Stimulated activated CD4-positive, alpha-beta T cell treated with anti-CD3 and anti-CD28 coated beads, TNF-alpha, amount 100 ng/mL, for 48 hours (primary cell): ENCODE measurements at regions not wholly inside any gene's neighbourhood (a gene's known extent, or its start where the extent isn't known, plus 50 kb on each side); places are given as distances from the start of the nearest gene placed in this dataset.
"Not testable (repeated sequence)": the region's sequence is repeated elsewhere in the genome, so short reads cannot be mapped to it uniquely, and the experiment has no call there.

Experiments used
- DNase-seq, 3 donors: peaks; one replicate each; pipeline ENCODE4 v3.0.0-alpha.2; 2020; ENCODE audit warnings: low read depth in 3 of 3

- no peak for DNase-seq
These were observed 108.5 kb downstream of the KCNK1 start for GRCh38 chr1:233722212-233722979.

- DNase-seq: no peak
These were observed 109.5 kb downstream of the KCNK1 start for GRCh38 chr1:233723387-233723786.

- not testable (repeated sequence) for DNase-seq
These were observed 110.3 kb downstream of the KCNK1 start for GRCh38 chr1:233724131-233724631.

- DNase-seq: no peak
These were observed 111.5 kb downstream of the KCNK1 start for GRCh38 chr1:233725423-233725822.

- DNase-seq: no peak
These were observed 114.8 kb downstream of the KCNK1 start for GRCh38 chr1:233728721-233729120.

- no peak for DNase-seq
These were observed 116.5 kb downstream of the KCNK1 start for GRCh38 chr1:233730380-233730779.

- no peak for DNase-seq
These were observed 116.9 kb downstream of the KCNK1 start for GRCh38 chr1:233730809-233731208.

GRCh38 chr1:233732206-233732605, 118.3 kb downstream of the KCNK1 start:
- DNase-seq: no peak

- no peak for DNase-seq
These were observed 120.5 kb downstream of the KCNK1 start for GRCh38 chr1:233734456-233734855.

GRCh38 chr1:233735331-233735730, 121.4 kb downstream of the KCNK1 start:
- DNase-seq: no peak

- no peak for DNase-seq
These were observed 121.9 kb downstream of the KCNK1 start for GRCh38 chr1:233735847-233736246.

GRCh38 chr1:233737341-233737740, 123.4 kb downstream of the KCNK1 start:
- DNase-seq: no peak

- DNase-seq: no peak
These were observed 124.5 kb downstream of the KCNK1 start for GRCh38 chr1:233738396-233738795.

- no peak for DNase-seq
These were observed 124.9 kb downstream of the KCNK1 start for GRCh38 chr1:233738850-233739249.

GRCh38 chr1:233744779-233745513, 131.0 kb downstream of the KCNK1 start:
- DNase-seq: no peak

GRCh38 chr1:233750139-233750538, 136.2 kb downstream of the KCNK1 start:
- no peak for DNase-seq

- DNase-seq: no peak
These were observed 144.8 kb upstream of the SLC35F3 start for GRCh38 chr1:233759665-233760064.

GRCh38 chr1:233764304-233764703, 140.2 kb upstream of the SLC35F3 start:
- not testable (repeated sequence) for DNase-seq

GRCh38 chr1:233777566-233777965, 126.9 kb upstream of the SLC35F3 start:
- no peak for DNase-seq

- DNase-seq: no peak
These were observed 124.4 kb upstream of the SLC35F3 start for GRCh38 chr1:233780049-233780448.

- no peak for DNase-seq
These were observed 121.4 kb upstream of the SLC35F3 start for GRCh38 chr1:233782937-233783586.

GRCh38 chr1:233787599-233787998, 116.9 kb upstream of the SLC35F3 start:
- DNase-seq: no peak
